H1 (cell line): ENCODE measurements at regions not wholly inside any gene's neighbourhood (a gene's known extent, or its start where the extent isn't known, plus 50 kb on each side); places are given as distances from the start of the nearest gene placed in this dataset.

Source experiments
- HDAC2 ChIP-seq, 2 experiments: fragments of 300-600 bp in 1 of 2; sonication (generic) in 1 of 2; IDR thresholded peaks; 2 replicates each; pipeline ENCODE4 v1.6.1; 2011 to 2012; ENCODE audit warnings: low read depth in 2 of 2, low read length in 2 of 2, mild to moderate bottlenecking in 2 of 2, moderate library complexity in 2 of 2, borderline replicate concordance in 1 of 2, inconsistent platforms in 1 of 2
- KDM1A ChIP-seq: fragments of 200-600, 300-600 bp; sonication (generic); IDR thresholded peaks from 2 replicates; pipeline ENCODE4 v1.7.1; 2016; ENCODE audit warnings: mild to moderate bottlenecking, low read length, borderline replicate concordance
- POLR2AphosphoS5 ChIP-seq: IDR thresholded peaks from 2 replicates; pipeline ENCODE4 v1.6.1; 2011; ENCODE audit warnings: low read depth, low read length
- SP2 ChIP-seq: IDR thresholded peaks from 2 replicates; pipeline ENCODE4 v1.6.1; 2012; ENCODE audit warnings: mild to moderate bottlenecking, low read length, inconsistent platforms
- SP4 ChIP-seq: IDR thresholded peaks from 2 replicates; pipeline ENCODE4 v1.6.1; 2012; ENCODE audit warnings: low read length, inconsistent platforms
- TF ChIP-seq, protein P1 (sequence below), 3 experiments: IDR thresholded peaks; 1 replicate in 2 of 3; 2 replicates in 1 of 3; pipeline versions ENCODE4 v1.5.1 to v1.6.1; 2011; ENCODE audit warnings: low read length in 3 of 3, mild to moderate bottlenecking in 3 of 3, inconsistent platforms in 2 of 3, low read depth in 1 of 3, moderate library complexity in 1 of 3; ENCODE audit not compliant: insufficient read depth in 1 of 3; ENCODE audit errors: control extremely low read depth in 1 of 3
- TF ChIP-seq, protein P2 (sequence below): fragments of 300-600 bp; sonication (generic); IDR thresholded peaks from 2 replicates; pipeline ENCODE4 v1.7.1; 2012; ENCODE audit warnings: low read length, moderate library complexity, mild to moderate bottlenecking, inconsistent platforms; ENCODE audit not compliant: insufficient replicate concordance

DNA sequence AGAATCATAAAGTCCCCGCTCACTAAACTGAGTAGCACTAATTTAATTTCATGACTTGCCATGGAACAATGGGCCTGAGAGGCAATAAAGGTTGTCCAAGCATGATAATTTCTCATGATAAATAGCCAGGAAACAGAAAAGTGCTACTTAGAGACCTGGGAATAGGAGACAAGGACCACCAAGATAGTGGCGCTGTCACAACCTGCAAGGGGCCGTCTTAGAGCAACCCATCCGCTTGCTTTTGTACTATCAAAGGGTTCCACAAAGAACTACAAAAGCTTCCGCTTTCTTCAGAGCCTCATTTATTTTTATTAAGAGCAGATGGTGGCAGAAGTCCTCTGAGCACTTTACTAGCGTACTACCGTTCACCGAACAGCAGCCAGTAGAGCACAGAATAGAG, 421.7 kb upstream of the GRM7 start (continued):
- TF ChIP-seq, protein P1, sequence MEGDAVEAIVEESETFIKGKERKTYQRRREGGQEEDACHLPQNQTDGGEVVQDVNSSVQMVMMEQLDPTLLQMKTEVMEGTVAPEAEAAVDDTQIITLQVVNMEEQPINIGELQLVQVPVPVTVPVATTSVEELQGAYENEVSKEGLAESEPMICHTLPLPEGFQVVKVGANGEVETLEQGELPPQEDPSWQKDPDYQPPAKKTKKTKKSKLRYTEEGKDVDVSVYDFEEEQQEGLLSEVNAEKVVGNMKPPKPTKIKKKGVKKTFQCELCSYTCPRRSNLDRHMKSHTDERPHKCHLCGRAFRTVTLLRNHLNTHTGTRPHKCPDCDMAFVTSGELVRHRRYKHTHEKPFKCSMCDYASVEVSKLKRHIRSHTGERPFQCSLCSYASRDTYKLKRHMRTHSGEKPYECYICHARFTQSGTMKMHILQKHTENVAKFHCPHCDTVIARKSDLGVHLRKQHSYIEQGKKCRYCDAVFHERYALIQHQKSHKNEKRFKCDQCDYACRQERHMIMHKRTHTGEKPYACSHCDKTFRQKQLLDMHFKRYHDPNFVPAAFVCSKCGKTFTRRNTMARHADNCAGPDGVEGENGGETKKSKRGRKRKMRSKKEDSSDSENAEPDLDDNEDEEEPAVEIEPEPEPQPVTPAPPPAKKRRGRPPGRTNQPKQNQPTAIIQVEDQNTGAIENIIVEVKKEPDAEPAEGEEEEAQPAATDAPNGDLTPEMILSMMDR (IDR thresholded peaks at IDR 0.05; ENCODE audit: control extremely low read depth in 1 of 3, insufficient read depth in 1 of 3, low read depth in 1 of 3, low read length in 3 of 3) = no peak
- TF ChIP-seq SP2 = no peak
- no peak for TF ChIP-seq SP4
- TF ChIP-seq KDM1A = no peak
- no peak for TF ChIP-seq HDAC2 (IDR thresholded peaks at IDR 0.05; ENCODE audit: borderline replicate concordance in 1 of 2, low read depth in 2 of 2, low read length in 2 of 2)
- TF ChIP-seq, protein P2, sequence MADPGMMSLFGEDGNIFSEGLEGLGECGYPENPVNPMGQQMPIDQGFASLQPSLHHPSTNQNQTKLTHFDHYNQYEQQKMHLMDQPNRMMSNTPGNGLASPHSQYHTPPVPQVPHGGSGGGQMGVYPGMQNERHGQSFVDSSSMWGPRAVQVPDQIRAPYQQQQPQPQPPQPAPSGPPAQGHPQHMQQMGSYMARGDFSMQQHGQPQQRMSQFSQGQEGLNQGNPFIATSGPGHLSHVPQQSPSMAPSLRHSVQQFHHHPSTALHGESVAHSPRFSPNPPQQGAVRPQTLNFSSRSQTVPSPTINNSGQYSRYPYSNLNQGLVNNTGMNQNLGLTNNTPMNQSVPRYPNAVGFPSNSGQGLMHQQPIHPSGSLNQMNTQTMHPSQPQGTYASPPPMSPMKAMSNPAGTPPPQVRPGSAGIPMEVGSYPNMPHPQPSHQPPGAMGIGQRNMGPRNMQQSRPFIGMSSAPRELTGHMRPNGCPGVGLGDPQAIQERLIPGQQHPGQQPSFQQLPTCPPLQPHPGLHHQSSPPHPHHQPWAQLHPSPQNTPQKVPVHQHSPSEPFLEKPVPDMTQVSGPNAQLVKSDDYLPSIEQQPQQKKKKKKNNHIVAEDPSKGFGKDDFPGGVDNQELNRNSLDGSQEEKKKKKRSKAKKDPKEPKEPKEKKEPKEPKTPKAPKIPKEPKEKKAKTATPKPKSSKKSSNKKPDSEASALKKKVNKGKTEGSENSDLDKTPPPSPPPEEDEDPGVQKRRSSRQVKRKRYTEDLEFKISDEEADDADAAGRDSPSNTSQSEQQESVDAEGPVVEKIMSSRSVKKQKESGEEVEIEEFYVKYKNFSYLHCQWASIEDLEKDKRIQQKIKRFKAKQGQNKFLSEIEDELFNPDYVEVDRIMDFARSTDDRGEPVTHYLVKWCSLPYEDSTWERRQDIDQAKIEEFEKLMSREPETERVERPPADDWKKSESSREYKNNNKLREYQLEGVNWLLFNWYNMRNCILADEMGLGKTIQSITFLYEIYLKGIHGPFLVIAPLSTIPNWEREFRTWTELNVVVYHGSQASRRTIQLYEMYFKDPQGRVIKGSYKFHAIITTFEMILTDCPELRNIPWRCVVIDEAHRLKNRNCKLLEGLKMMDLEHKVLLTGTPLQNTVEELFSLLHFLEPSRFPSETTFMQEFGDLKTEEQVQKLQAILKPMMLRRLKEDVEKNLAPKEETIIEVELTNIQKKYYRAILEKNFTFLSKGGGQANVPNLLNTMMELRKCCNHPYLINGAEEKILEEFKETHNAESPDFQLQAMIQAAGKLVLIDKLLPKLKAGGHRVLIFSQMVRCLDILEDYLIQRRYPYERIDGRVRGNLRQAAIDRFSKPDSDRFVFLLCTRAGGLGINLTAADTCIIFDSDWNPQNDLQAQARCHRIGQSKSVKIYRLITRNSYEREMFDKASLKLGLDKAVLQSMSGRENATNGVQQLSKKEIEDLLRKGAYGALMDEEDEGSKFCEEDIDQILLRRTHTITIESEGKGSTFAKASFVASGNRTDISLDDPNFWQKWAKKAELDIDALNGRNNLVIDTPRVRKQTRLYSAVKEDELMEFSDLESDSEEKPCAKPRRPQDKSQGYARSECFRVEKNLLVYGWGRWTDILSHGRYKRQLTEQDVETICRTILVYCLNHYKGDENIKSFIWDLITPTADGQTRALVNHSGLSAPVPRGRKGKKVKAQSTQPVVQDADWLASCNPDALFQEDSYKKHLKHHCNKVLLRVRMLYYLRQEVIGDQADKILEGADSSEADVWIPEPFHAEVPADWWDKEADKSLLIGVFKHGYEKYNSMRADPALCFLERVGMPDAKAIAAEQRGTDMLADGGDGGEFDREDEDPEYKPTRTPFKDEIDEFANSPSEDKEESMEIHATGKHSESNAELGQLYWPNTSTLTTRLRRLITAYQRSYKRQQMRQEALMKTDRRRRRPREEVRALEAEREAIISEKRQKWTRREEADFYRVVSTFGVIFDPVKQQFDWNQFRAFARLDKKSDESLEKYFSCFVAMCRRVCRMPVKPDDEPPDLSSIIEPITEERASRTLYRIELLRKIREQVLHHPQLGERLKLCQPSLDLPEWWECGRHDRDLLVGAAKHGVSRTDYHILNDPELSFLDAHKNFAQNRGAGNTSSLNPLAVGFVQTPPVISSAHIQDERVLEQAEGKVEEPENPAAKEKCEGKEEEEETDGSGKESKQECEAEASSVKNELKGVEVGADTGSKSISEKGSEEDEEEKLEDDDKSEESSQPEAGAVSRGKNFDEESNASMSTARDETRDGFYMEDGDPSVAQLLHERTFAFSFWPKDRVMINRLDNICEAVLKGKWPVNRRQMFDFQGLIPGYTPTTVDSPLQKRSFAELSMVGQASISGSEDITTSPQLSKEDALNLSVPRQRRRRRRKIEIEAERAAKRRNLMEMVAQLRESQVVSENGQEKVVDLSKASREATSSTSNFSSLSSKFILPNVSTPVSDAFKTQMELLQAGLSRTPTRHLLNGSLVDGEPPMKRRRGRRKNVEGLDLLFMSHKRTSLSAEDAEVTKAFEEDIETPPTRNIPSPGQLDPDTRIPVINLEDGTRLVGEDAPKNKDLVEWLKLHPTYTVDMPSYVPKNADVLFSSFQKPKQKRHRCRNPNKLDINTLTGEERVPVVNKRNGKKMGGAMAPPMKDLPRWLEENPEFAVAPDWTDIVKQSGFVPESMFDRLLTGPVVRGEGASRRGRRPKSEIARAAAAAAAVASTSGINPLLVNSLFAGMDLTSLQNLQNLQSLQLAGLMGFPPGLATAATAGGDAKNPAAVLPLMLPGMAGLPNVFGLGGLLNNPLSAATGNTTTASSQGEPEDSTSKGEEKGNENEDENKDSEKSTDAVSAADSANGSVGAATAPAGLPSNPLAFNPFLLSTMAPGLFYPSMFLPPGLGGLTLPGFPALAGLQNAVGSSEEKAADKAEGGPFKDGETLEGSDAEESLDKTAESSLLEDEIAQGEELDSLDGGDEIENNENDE = no peak
- TF ChIP-seq POLR2AphosphoS5 = no peak
